Endothelial cell of umbilical vein (primary cell): ENCODE measurements at regions not wholly inside any gene's neighbourhood (a gene's known extent, or its start where the extent isn't known, plus 50 kb on each side); places are given as distances from the start of the nearest gene placed in this dataset.

Experiments used
- BruUV-seq: library from RNA; stranded (reverse); fragments of 400-500 nt; replicated peaks from 2 replicates; lab custom pipeline; 2021; lab: Mats Ljungman, UMichigan
- CTCF ChIA-PET: fragments of 300-600, 350-600 bp; sonication (Branson Sonifier 250); formaldehyde crosslinking; loops from one replicate; lab custom pipeline; 2021; ENCODE audit warnings: antibody characterized with exemption, inconsistent platforms; lab: Charles Lee
- POLR2A ChIA-PET: fragments of 300-600, 350-600 bp; sonication (Branson Sonifier 250); formaldehyde crosslinking; loops from one replicate; lab custom pipeline; 2021; ENCODE audit warnings: antibody characterized with exemption, inconsistent platforms; lab: Charles Lee
- DNase-seq: peaks from one replicate; pipeline ENCODE4 v3.0.0-alpha.2; 2011; ENCODE audit warnings: low read depth, low spot score
- FAIRE-seq: peaks from 2 replicates; lab custom pipeline; 2011; peaks lifted over from hg19 to GRCh38; lab: Jason Lieb, UNC
- H2AFZ ChIP-seq: 2 replicates; pipeline ENCODE4 v1.6.0; 2012; ENCODE audit warnings: low read depth, low read length, control low read depth, inconsistent platforms
- H3K27ac ChIP-seq: 2 replicates; pipeline ENCODE4 v1.5.1; 2011; ENCODE audit warnings: low read depth, mild to moderate bottlenecking, control low read depth, low read length, moderate library complexity; ENCODE audit not compliant: insufficient read depth
- H3K27me3 ChIP-seq, 2 experiments: 2 replicates each; pipeline versions ENCODE4 v1.6.0 to v1.6.1; 2011; ENCODE audit warnings: low read length in 2 of 2, mixed read lengths in 1 of 2; ENCODE audit not compliant: control insufficient read depth in 2 of 2, insufficient read depth in 2 of 2
- H3K36me3 ChIP-seq, 2 experiments: 2 replicates in 1 of 2; 3 replicates in 1 of 2; pipeline ENCODE4 v1.5.1; 2011; ENCODE audit warnings: low read length in 2 of 2, mild to moderate bottlenecking in 1 of 2, moderate library complexity in 1 of 2; ENCODE audit not compliant: control insufficient read depth in 2 of 2, insufficient read depth in 2 of 2; ENCODE audit errors: extremely low read depth in 1 of 2
- H3K4me1 ChIP-seq: 3 replicates; pipeline ENCODE4 v1.5.1; 2011; ENCODE audit warnings: mild to moderate bottlenecking, low read length; ENCODE audit not compliant: control insufficient read depth, insufficient read depth; ENCODE audit errors: extremely low read depth
- H3K4me2 ChIP-seq: 2 replicates; pipeline ENCODE4 v1.6.1; 2011; ENCODE audit warnings: low read length, control low read depth, mixed read lengths; ENCODE audit not compliant: insufficient read depth
- H3K4me3 ChIP-seq, 3 experiments: fragments of 200-600 bp in 1 of 3; sonication (generic), shearing (Covaris generic) in 1 of 3; replicated peaks in 1 of 3; 2 replicates each; pipeline ENCODE4 v1.5.1; 2011 to 2016; ENCODE audit warnings: control low read depth in 3 of 3, low read length in 3 of 3, mild to moderate bottlenecking in 2 of 3, inconsistent platforms in 1 of 3, low read depth in 1 of 3, moderate library complexity in 1 of 3; ENCODE audit not compliant: insufficient read depth in 1 of 3
- H3K79me2 ChIP-seq: 2 replicates; pipeline ENCODE4 v1.6.0; 2012; ENCODE audit warnings: low read length, inconsistent platforms; ENCODE audit not compliant: control insufficient read depth, insufficient read depth
- H3K9ac ChIP-seq: replicated peaks from 2 replicates; pipeline ENCODE3; 2011; ENCODE audit warnings: low read length, control low read depth; ENCODE audit not compliant: insufficient read depth; ENCODE audit errors: extremely low read depth
- H3K9me1 ChIP-seq: replicated peaks from 3 replicates; pipeline ENCODE4 v1.6.0; 2011; ENCODE audit warnings: mild to moderate bottlenecking, low read length; ENCODE audit not compliant: control insufficient read depth, insufficient read depth; ENCODE audit errors: extremely low read depth
- H3K9me3 ChIP-seq: replicated peaks from 2 replicates; pipeline ENCODE4 v1.5.1; 2012; ENCODE audit warnings: low read length, inconsistent platforms; ENCODE audit not compliant: control insufficient read depth, insufficient read depth
- H4K20me1 ChIP-seq: replicated peaks from 2 replicates; pipeline ENCODE3; 2011; ENCODE audit warnings: mild to moderate bottlenecking, low read length; ENCODE audit not compliant: control insufficient read depth, insufficient read depth; ENCODE audit errors: extremely low read depth
- CTCF ChIP-seq, 2 donors: IDR thresholded peaks; 1 replicate in 1 of 2; 2 replicates in 1 of 2; pipeline ENCODE4 v1.5.1; 2011; ENCODE audit warnings: low read length in 2 of 2, mild to moderate bottlenecking in 2 of 2, moderate library complexity in 2 of 2, control low read depth in 1 of 2, inconsistent platforms in 1 of 2, low read depth in 1 of 2; ENCODE audit not compliant: insufficient read depth in 1 of 2; ENCODE audit errors: extremely low read depth in 1 of 2
- FOS ChIP-seq: IDR thresholded peaks from 2 replicates; pipeline ENCODE4 v1.6.1; 2011; ENCODE audit warnings: mild to moderate bottlenecking, low read length, moderate library complexity, borderline replicate concordance; ENCODE audit not compliant: insufficient read depth
- GATA2 ChIP-seq: IDR thresholded peaks from 2 replicates; pipeline ENCODE4 v1.7.0; 2011; ENCODE audit warnings: low read depth, mild to moderate bottlenecking, moderate library complexity, mixed read lengths, low read length; ENCODE audit not compliant: insufficient read length, insufficient read depth
- JUN ChIP-seq: IDR thresholded peaks from 2 replicates; pipeline ENCODE4 v1.6.1; 2011; ENCODE audit warnings: borderline replicate concordance, low read depth; ENCODE audit not compliant: insufficient read length, insufficient read depth
- MYC ChIP-seq: IDR thresholded peaks from one replicate; pipeline ENCODE4 v1.6.1; 2011; ENCODE audit warnings: mild to moderate bottlenecking, low read depth, low read length
- POLR2A ChIP-seq: IDR thresholded peaks from 2 replicates; pipeline ENCODE4 v1.6.1; 2012; ENCODE audit warnings: low read depth, mild to moderate bottlenecking, control low read depth, low read length
- POLR2AphosphoS5 ChIP-seq: IDR thresholded peaks from 2 replicates; pipeline ENCODE4 v1.6.1; 2012; ENCODE audit warnings: low read depth, mild to moderate bottlenecking, control low read depth, low read length, moderate library complexity; ENCODE audit not compliant: insufficient read depth
- dilution Hi-C: fragments of 300-500 bp; cut with MboI; formaldehyde crosslinking; loops from one replicate; pipeline ENCODE4 v1.15.0; 2019; ENCODE audit warnings: low sequenced_read_pairs; ENCODE audit not compliant: extremely low pct_ligation_motif_present
- intact Hi-C: fragments of 100-400 bp; cut with micrococcal nuclease; formaldehyde crosslinking; loops from one replicate; pipeline ENCODE4 v1.10.0; 2022

- CTCF ChIA-PET: no interaction called here
- no peak overlapping the region for H3K4me3 ChIP-seq
- dilution Hi-C loops (no loop called here), intact Hi-C loops (no loop called here)
- DNase-seq: no peak
- no peaks in the 10 kb centered on the region for H4K20me1 ChIP-seq
- H3K9ac ChIP-seq: no peak overlapping the region
- POLR2A ChIA-PET: no interaction called here
- no peak for TF ChIP-seq CTCF (IDR thresholded peaks at IDR 0.05; ENCODE audit: extremely low read depth in 1 of 2, insufficient read depth in 1 of 2, low read depth in 1 of 2, low read length in 2 of 2)
- no peak for TF ChIP-seq FOS
- no peak for TF ChIP-seq POLR2AphosphoS5
- TF ChIP-seq JUN: no peak
- no peak for TF ChIP-seq POLR2A
- no peaks in the 10 kb centered on the region for H3K79me2 ChIP-seq
- no peak overlapping the region for H3K27ac ChIP-seq
- peaks cover 3 to 19% of the 10 kb centered on the region in 2 experiments for H3K27me3 ChIP-seq
- H3K9me1 ChIP-seq: no peaks in the 10 kb centered on the region
- no peak overlapping the region for H2AFZ ChIP-seq
- no peaks in the 10 kb centered on the region for H3K4me1 ChIP-seq
- H3K9me3 ChIP-seq: no peaks in the 10 kb centered on the region
- H3K36me3 ChIP-seq: no peaks in the 10 kb centered on the region
- no peak for FAIRE-seq
- H3K4me2 ChIP-seq: no peak overlapping the region
- no TSS peak for BruUV-seq
Observed at GRCh38 chr4:53865054-53865453, 199.4 kb downstream of the CHIC2 start.

GRCh38 chr4:53863736-53864365, 200.6 kb downstream of the CHIC2 start:
- H3K79me2 ChIP-seq: no peaks in the 10 kb centered on the region
- no peak overlapping the region for H3K4me2 ChIP-seq
- H2AFZ ChIP-seq: no peak overlapping the region
- POLR2A ChIA-PET: no interaction called here
- no peaks in the 10 kb centered on the region for H4K20me1 ChIP-seq
- FAIRE-seq: no peak
- no peak overlapping the region for H3K4me3 ChIP-seq
- no peaks in the 10 kb centered on the region for H3K9me1 ChIP-seq
- peaks cover 3 to 14% of the 10 kb centered on the region in 2 experiments for H3K27me3 ChIP-seq
- intact Hi-C loops: no loop called here
- H3K9me3 ChIP-seq: no peaks in the 10 kb centered on the region
- no peak overlapping the region for H3K9ac ChIP-seq
- no peak for DNase-seq
- no peaks in the 10 kb centered on the region for H3K4me1 ChIP-seq
- TF ChIP-seq CTCF (IDR thresholded peaks at IDR 0.05; ENCODE audit: extremely low read depth in 1 of 2, insufficient read depth in 1 of 2, low read depth in 1 of 2, low read length in 2 of 2) (no peak), MYC (no peak), GATA2 (no peak), JUN (no peak), POLR2AphosphoS5 (no peak)
- H3K27ac ChIP-seq: no peak overlapping the region
- no peaks in the 10 kb centered on the region for H3K36me3 ChIP-seq
- CTCF ChIA-PET: interaction anchor here (1.0 to 2.0 kb wide), 2 partner anchors 22 to 313 kb away, joined by 3 to 5 read pairs; no protein-coding TSS in a partner anchor
- dilution Hi-C loops: no loop called here
- no TSS peak for BruUV-seq
